ENCODE measurements at regions not wholly inside any gene's neighbourhood (a gene's known extent, or its start where the extent isn't known, plus 50 kb on each side); places are given as distances from the start of the nearest gene placed in this dataset.

DNA sequence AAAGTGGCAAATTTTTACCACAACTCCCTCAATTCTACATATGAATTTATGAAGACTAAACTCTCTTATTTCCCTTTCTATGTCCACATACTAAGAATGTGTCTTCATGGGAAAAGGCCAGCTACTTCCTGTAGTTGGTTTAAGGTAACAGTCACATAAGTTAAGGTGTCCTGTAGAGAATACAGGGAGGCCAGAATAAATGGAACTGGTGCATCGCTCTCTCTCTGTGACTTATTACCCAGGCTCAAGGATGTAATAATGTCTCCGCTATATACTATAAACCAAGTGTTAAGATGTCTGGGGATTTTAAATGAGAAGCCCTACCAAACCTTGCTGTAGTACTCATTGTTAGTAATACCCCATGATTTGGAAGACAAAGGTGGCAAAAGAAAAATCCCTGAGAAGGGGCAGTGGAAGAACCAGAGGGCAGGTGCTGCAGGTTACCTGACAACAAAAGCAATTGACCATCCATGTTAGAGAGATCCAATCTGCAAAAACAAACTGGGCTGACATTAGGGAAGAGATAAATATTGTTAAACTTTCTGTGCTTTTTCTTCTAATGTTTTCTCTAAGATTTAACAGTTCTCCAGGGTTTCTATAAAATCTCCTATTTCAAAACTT lies 372.8 kb downstream of the TMX3 start:
- H3K9me3 ChIP-seq: no peaks in the 10 kb centered on the region
- no peaks in the 10 kb centered on the region for H3K4me1 ChIP-seq
- H3K36me3 ChIP-seq: no peaks in the 10 kb centered on the region
- no peak for DNase-seq
- no peak overlapping the region for H3K4me3 ChIP-seq (ENCODE audit: low read depth, low read length)
- TF ChIP-seq, protein P1, sequence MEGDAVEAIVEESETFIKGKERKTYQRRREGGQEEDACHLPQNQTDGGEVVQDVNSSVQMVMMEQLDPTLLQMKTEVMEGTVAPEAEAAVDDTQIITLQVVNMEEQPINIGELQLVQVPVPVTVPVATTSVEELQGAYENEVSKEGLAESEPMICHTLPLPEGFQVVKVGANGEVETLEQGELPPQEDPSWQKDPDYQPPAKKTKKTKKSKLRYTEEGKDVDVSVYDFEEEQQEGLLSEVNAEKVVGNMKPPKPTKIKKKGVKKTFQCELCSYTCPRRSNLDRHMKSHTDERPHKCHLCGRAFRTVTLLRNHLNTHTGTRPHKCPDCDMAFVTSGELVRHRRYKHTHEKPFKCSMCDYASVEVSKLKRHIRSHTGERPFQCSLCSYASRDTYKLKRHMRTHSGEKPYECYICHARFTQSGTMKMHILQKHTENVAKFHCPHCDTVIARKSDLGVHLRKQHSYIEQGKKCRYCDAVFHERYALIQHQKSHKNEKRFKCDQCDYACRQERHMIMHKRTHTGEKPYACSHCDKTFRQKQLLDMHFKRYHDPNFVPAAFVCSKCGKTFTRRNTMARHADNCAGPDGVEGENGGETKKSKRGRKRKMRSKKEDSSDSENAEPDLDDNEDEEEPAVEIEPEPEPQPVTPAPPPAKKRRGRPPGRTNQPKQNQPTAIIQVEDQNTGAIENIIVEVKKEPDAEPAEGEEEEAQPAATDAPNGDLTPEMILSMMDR (IDR thresholded peaks at IDR 0.05; ENCODE audit: low read depth, low read length): no peak
- no peaks in the 10 kb centered on the region for H3K27me3 ChIP-seq

GRCh38 chr18:68340606-68341005 lies 374.3 kb downstream of the TMX3 start:
- Histone ChIP-seq H3K27me3 (no peaks in the 10 kb centered on the region), H3K4me3 (ENCODE audit: low read depth, low read length) (no peak overlapping the region), H3K4me1 (no peaks in the 10 kb centered on the region), H3K9me3 (no peaks in the 10 kb centered on the region), H3K36me3 (no peaks in the 10 kb centered on the region)
- TF ChIP-seq, protein P1 (IDR thresholded peaks at IDR 0.05; ENCODE audit: low read depth, low read length): no peak
- no peak for DNase-seq

GRCh38 chr18:68330658-68331057 lies 384.2 kb downstream of the TMX3 start:
- no peak for DNase-seq
- H3K4me3 ChIP-seq (ENCODE audit: low read depth, low read length): no peak overlapping the region
- no peaks in the 10 kb centered on the region for H3K36me3 ChIP-seq
- H3K9me3 ChIP-seq: no peaks in the 10 kb centered on the region
- no peaks in the 10 kb centered on the region for H3K4me1 ChIP-seq
- TF ChIP-seq, protein P1 (IDR thresholded peaks at IDR 0.05; ENCODE audit: low read depth, low read length): no peak
- H3K27me3 ChIP-seq: no peaks in the 10 kb centered on the region

- TF ChIP-seq, protein P1 (IDR thresholded peaks at IDR 0.05; ENCODE audit: low read depth, low read length): no peak
- no peaks in the 10 kb centered on the region for H3K36me3 ChIP-seq
- no peaks in the 10 kb centered on the region for H3K27me3 ChIP-seq
- no peak for DNase-seq
- no peak overlapping the region for H3K4me3 ChIP-seq (ENCODE audit: low read depth, low read length)
- no peaks in the 10 kb centered on the region for H3K4me1 ChIP-seq
- no peaks in the 10 kb centered on the region for H3K9me3 ChIP-seq
Measured at GRCh38 chr18:68323921-68324320, 391.0 kb downstream of the TMX3 start.

DNA sequence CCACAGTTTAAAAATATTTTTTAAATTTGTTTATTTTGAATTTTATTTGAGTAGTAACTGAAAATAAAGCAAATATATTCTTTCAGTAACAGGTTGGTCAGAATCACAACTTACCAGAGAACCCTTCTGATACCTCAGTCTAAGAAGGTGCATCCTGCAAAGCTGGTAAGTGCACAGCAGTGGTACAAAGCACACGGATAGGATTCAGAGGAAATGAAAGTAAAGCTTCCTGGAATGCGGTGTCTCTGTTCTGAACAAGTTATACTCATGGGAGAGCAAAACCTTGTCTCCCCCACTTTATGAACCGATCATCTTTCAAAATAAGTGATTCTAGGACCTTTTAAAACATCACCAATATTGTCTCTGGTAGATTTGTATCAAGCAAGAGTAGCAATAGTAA lies 398.3 kb downstream of the TMX3 start:
- no peaks in the 10 kb centered on the region for H3K9me3 ChIP-seq
- H3K36me3 ChIP-seq: no peaks in the 10 kb centered on the region
- H3K27me3 ChIP-seq: no peaks in the 10 kb centered on the region
- H3K4me3 ChIP-seq (ENCODE audit: low read depth, low read length): peak overlapping the region; percentile 30
- TF ChIP-seq, protein P1 (IDR thresholded peaks at IDR 0.05; ENCODE audit: low read depth, low read length): no peak
- no peak for DNase-seq
- no peaks in the 10 kb centered on the region for H3K4me1 ChIP-seq

DNA sequence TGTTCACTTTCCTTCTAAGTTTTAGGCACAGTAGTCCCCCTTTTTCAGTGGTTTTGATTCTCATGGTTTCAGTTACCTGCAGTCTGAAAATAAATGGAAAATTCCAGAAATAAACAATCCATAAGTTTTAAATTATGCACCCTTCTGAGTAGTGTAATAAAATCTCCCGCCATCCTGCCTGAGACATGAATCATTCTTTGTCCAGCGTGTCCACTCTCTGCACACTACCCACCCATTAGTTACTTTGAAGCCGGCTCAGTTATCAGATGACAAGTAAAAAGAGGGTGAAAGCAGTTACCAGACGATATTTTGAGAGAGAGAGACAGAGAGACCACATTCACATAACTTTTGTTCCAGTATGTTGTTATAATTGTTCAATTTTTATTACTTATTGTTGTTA lies 400.5 kb downstream of the TMX3 start:
- TF ChIP-seq, protein P1 (IDR thresholded peaks at IDR 0.05; ENCODE audit: low read depth, low read length): no peak
- no peak for DNase-seq

More for the DNA sequence above, 400.5 kb downstream of the TMX3 start:
- Histone ChIP-seq H3K36me3 (no peaks in the 10 kb centered on the region), H3K27me3 (no peaks in the 10 kb centered on the region), H3K4me1 (no peaks in the 10 kb centered on the region), H3K4me3 (ENCODE audit: low read depth, low read length) (no peak overlapping the region), H3K9me3 (no peaks in the 10 kb centered on the region)

Measured in BE2C (cell line).